Central memory CD8-positive, alpha-beta T cell (primary cell): ENCODE measurements at regions not wholly inside any gene's neighbourhood (a gene's known extent, or its start where the extent isn't known, plus 50 kb on each side); places are given as distances from the start of the nearest gene placed in this dataset.

ENCODE experiments used
- ATAC-seq: fragments of 150-1000 bp; cut with Tn5 transposase; replicated peaks from 2 replicates; pipeline ENCODE4 v1.10.0; 2022; ENCODE audit warnings: mild to moderate bottlenecking, moderate FRiP score, moderate number of reproducible peaks; ENCODE audit not compliant: poor library complexity, severe bottlenecking; ENCODE audit errors: extremely low read depth
- DNase-seq, 2 donors: peaks; one replicate each; pipeline ENCODE4 v3.0.0; 2021; ENCODE audit warnings: low spot score in 2 of 2
- H3K27ac Mint-ChIP-seq: one replicate; pipeline ENCODE4 v1.8.0; 2022; ENCODE audit warnings: low read depth, mild to moderate bottlenecking, moderate library complexity, mixed read lengths
- H3K27me3 Mint-ChIP-seq: one replicate; pipeline ENCODE4 v1.8.0; 2022; ENCODE audit warnings: mixed read lengths
- H3K36me3 Mint-ChIP-seq: one replicate; pipeline ENCODE4 v1.8.0; 2022; ENCODE audit warnings: mild to moderate bottlenecking, moderate library complexity, mixed read lengths; ENCODE audit not compliant: insufficient read depth
- H3K4me1 Mint-ChIP-seq: one replicate; pipeline ENCODE4 v1.8.0; 2022; ENCODE audit warnings: mixed read lengths
- H3K4me3 Mint-ChIP-seq: one replicate; pipeline ENCODE4 v1.8.0; 2022; ENCODE audit warnings: mild to moderate bottlenecking, moderate library complexity, mixed read lengths
- H3K9me3 Mint-ChIP-seq: one replicate; pipeline ENCODE4 v1.8.0; 2022; ENCODE audit warnings: mixed read lengths

- DNase-seq, result no peak
- peaks cover 2% of the 10 kb centered on the region for H3K36me3 Mint-ChIP-seq
- peaks cover 9% of the 10 kb centered on the region for H3K27me3 Mint-ChIP-seq
- H3K4me3 Mint-ChIP-seq, result no peak overlapping the region
- H3K27ac Mint-ChIP-seq, result no peak overlapping the region
- no peaks in the 10 kb centered on the region for H3K4me1 Mint-ChIP-seq
- no peaks in the 10 kb centered on the region for H3K9me3 Mint-ChIP-seq
- no peak for ATAC-seq
These were observed 69.8 kb upstream of the TTC34 start for GRCh38 chr1:2871246-2871815.

- Mint-ChIP-seq H3K4me1 (no peaks in the 10 kb centered on the region), H3K9me3 (no peaks in the 10 kb centered on the region), H3K36me3 (peaks cover 2% of the 10 kb centered on the region), H3K27ac (no peak overlapping the region), H3K27me3 (peaks cover 8% of the 10 kb centered on the region), H3K4me3 (no peak overlapping the region)
- ATAC-seq (no peak), DNase-seq (no peak)
These were observed 72.7 kb upstream of the TTC34 start for GRCh38 chr1:2874207-2874606.

DNA sequence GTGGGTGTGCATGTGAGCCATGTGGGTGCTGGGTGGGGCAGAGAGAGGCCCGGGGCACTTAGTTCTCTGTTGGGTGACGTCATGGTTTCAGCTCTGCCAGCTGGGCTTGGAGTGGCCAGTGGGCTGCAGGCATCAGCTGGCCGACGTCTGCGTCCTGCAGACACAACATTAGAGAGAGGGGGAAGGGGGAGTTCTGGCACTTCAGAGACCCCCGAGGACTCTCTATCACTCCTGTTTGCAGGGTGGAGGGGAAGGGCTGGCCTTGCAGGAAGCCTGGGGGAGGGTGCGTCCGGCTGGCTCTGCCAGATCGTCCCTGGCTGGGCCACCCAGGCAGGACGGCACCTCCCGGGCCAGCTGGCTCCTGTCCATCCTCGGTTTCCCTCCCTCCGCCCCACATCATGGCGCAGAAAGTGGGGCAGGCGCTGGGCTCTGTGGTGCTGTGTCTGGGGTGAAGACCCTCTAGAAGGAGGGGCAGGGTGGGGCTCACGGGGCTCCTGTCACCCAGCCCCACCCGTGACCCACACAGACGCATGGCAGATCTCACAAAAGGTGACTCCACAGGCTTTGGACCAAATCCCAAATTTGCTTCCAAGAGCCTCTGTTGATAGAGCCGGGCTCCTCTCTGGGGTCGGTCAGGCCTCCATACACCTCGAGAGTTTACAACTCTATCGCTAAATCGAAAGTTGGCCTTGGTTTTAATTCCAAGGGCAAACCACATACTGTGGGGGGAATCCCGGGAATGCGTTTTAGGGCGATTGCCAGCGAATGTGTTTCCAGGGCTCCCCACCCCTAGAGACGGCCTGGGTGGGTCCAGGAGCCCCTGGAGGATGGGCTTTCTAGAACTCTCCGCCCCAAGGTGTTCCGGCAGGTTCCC, 73.4 kb upstream of the TTC34 start:
- H3K4me3 Mint-ChIP-seq, result no peak overlapping the region
- no peak overlapping the region for H3K27ac Mint-ChIP-seq
- DNase-seq, result no peak
- peaks cover 8% of the 10 kb centered on the region for H3K27me3 Mint-ChIP-seq
- no peak for ATAC-seq
- H3K36me3 Mint-ChIP-seq, result peaks cover 2% of the 10 kb centered on the region
- no peaks in the 10 kb centered on the region for H3K4me1 Mint-ChIP-seq
- H3K9me3 Mint-ChIP-seq, result no peaks in the 10 kb centered on the region

DNA sequence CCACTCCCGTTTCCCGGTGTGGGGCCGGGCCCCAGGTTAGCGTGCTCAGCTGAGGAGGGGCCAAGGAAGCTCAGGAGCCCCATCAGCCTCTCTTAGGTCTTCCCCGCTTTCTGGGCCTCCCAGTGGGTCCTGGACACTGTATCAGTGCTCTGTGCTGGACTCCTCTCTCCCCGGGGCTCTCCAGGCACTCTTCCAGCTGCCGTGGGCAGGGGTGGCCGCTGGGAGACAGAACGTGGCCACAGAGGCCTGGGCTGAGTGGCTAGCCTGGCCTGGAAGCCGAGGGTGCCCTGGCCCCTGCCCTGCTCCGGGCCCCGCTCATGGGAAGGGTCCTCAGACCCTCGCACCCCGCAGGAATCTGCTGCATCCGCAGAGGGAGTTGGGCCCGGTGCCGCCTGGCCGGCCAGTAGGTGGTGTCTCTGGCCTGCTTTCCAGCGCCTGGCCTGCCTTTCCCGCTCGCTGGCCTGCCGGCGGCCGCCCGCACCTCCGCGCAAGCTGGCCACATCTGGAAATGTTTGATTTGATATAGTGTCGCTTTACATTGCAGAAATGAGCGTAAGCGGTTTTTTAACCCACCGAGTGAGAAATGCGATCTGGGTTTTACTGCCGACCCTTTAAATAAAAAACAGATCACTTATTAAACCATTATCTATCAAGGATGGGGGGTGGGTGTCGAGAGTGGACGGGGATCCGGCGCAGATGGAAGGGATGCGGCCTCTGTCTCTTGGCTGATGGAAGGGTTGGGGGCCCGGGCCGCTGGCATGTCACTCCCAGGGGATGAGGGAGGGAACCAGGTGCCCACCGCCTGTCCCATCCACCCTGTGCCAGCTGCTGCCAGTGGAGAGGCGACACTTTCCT, 74.4 kb upstream of the TTC34 start:
- H3K4me1 Mint-ChIP-seq, result no peaks in the 10 kb centered on the region
- DNase-seq, result no peak
- no peak for ATAC-seq
- no peak overlapping the region for H3K4me3 Mint-ChIP-seq
- no peaks in the 10 kb centered on the region for H3K9me3 Mint-ChIP-seq
- peaks cover 2% of the 10 kb centered on the region for H3K36me3 Mint-ChIP-seq
- peaks cover 8% of the 10 kb centered on the region for H3K27me3 Mint-ChIP-seq
- no peak overlapping the region for H3K27ac Mint-ChIP-seq

DNA sequence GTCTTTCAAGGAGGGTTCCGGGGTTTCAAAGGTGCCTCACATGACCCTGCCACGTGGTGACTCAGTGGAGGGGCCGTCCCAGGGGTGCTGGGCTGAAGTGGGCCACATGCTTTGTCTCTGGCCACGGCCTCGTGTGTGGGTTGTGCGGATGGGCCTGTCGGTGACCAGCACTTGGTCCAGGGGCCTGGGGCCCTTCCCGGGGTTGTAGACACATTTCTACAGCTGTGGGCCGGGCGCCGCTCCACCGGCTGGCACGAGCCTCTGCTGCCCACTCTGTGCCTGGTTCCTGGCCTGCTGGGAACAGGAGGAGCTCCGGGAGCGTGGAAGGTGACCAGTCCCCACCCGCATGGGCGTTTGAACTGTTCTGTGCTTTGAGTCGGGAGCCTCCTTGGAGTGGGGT, 75.4 kb upstream of the TTC34 start:
- DNase-seq, result no peak
- no peaks in the 10 kb centered on the region for H3K9me3 Mint-ChIP-seq
- H3K27me3 Mint-ChIP-seq, result peaks cover 8% of the 10 kb centered on the region
- no peaks in the 10 kb centered on the region for H3K4me1 Mint-ChIP-seq
- no peak overlapping the region for H3K27ac Mint-ChIP-seq
- no peak for ATAC-seq
- peaks cover 2% of the 10 kb centered on the region for H3K36me3 Mint-ChIP-seq
- H3K4me3 Mint-ChIP-seq, result no peak overlapping the region

GRCh38 chr1:2877391-2877790, 75.9 kb upstream of the TTC34 start:
- ATAC-seq, result no peak

DNA sequence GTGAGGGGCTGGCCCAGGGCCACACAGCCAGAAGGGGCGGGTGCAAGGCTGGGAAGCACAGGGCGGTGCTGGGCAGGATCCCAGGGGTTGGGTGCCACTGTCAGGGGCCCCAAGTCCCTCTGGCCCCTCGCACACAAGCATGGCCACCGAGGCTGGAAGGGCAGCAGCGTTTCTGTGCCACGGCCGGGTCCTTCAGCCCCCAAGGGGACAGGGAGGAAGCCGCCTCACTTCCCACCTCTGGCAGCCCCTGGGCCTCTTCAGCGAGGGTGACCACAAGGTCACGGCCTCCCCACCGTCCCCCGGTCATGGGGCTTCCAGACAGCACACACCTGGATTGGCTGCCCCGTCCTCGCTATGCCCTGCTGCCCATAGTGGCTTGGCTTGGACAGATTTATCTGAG, 77.1 kb upstream of the TTC34 start:
- H3K27me3 Mint-ChIP-seq, result peaks cover 8% of the 10 kb centered on the region
- ATAC-seq, result no peak
- DNase-seq, result no peak
- H3K4me3 Mint-ChIP-seq, result no peak overlapping the region
- no peaks in the 10 kb centered on the region for H3K4me1 Mint-ChIP-seq
- no peaks in the 10 kb centered on the region for H3K9me3 Mint-ChIP-seq
- no peak overlapping the region for H3K27ac Mint-ChIP-seq
- H3K36me3 Mint-ChIP-seq, result peaks cover 2% of the 10 kb centered on the region

More at GRCh38 chr1:2877391-2877790, 75.9 kb upstream of the TTC34 start:
- peaks cover 2% of the 10 kb centered on the region for H3K36me3 Mint-ChIP-seq
- no peak overlapping the region for H3K4me3 Mint-ChIP-seq
- DNase-seq, result no peak
- no peak overlapping the region for H3K27ac Mint-ChIP-seq
- H3K4me1 Mint-ChIP-seq, result no peaks in the 10 kb centered on the region
- no peaks in the 10 kb centered on the region for H3K9me3 Mint-ChIP-seq
- H3K27me3 Mint-ChIP-seq, result peaks cover 8% of the 10 kb centered on the region

- H3K36me3 Mint-ChIP-seq, result peaks cover 2% of the 10 kb centered on the region
- H3K4me1 Mint-ChIP-seq, result no peaks in the 10 kb centered on the region
- no peak for ATAC-seq
- H3K27me3 Mint-ChIP-seq, result peaks cover 8% of the 10 kb centered on the region
- no peak overlapping the region for H3K4me3 Mint-ChIP-seq
- H3K27ac Mint-ChIP-seq, result no peak overlapping the region
- no peaks in the 10 kb centered on the region for H3K9me3 Mint-ChIP-seq
- no peak for DNase-seq
These were observed 77.5 kb upstream of the TTC34 start for GRCh38 chr1:2879026-2879425.

GRCh38 chr1:2879591-2879990, 78.1 kb upstream of the TTC34 start:
- H3K27me3 Mint-ChIP-seq, result peaks cover 8% of the 10 kb centered on the region
- H3K36me3 Mint-ChIP-seq, result no peaks in the 10 kb centered on the region
- H3K27ac Mint-ChIP-seq, result no peak overlapping the region
- H3K9me3 Mint-ChIP-seq, result no peaks in the 10 kb centered on the region
- H3K4me1 Mint-ChIP-seq, result no peaks in the 10 kb centered on the region
- DNase-seq, result no peak
- H3K4me3 Mint-ChIP-seq, result no peak overlapping the region
- no peak for ATAC-seq

DNA sequence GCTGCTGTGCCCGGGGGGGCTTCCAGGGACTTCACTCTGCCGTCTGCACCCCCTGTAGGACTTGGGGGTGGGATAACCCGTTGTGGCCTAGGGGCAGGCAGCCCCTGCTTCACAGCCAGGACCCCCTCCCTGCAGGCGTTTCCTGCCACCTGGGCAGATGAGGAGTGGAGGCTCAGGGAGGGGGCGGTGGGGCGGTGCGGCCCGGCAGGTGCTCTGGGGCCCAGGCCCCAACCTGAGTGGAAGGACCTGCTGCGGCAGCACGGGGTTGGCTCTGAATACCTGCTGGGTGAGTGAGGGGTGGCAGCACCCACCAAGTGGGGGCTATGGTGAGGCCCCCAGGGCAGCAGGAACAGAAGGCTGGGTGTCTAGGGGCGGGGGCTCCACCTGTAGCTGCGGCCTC, 78.6 kb upstream of the TTC34 start:
- no peaks in the 10 kb centered on the region for H3K9me3 Mint-ChIP-seq
- H3K27ac Mint-ChIP-seq, result no peak overlapping the region
- H3K36me3 Mint-ChIP-seq, result no peaks in the 10 kb centered on the region
- H3K27me3 Mint-ChIP-seq, result peaks cover 8% of the 10 kb centered on the region
- DNase-seq (no peak), ATAC-seq (no peak)
- H3K4me1 Mint-ChIP-seq, result no peaks in the 10 kb centered on the region
- no peak overlapping the region for H3K4me3 Mint-ChIP-seq

DNA sequence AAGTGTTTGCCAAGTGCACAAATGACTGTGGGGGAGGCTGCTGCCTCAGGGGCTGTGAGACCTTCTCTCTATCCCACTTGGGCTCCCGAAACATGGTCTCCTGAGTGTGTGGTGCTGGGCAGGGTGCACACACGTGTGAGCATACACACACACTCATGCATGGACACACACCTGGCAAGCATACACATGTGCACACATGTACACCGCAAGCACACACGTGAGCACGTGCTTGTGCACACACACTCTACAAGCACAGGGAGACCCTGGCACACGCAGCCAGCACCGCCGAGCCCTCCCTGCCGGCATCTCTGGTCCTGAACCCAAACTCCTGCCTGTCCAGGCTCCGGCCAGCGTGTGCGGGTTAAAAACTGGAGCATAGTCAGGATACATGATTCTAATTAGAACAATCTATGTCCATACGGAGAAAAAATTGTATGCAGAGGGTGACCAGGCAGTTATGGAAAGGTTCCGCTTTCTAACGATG, 79.4 kb upstream of the TTC34 start:
- H3K27me3 Mint-ChIP-seq, result peaks cover 8% of the 10 kb centered on the region
- ATAC-seq, result no peak
- no peak overlapping the region for H3K4me3 Mint-ChIP-seq
- H3K9me3 Mint-ChIP-seq, result no peaks in the 10 kb centered on the region
- DNase-seq, result no peak
- H3K27ac Mint-ChIP-seq, result no peak overlapping the region
- H3K36me3 Mint-ChIP-seq, result no peaks in the 10 kb centered on the region
- no peaks in the 10 kb centered on the region for H3K4me1 Mint-ChIP-seq

DNA sequence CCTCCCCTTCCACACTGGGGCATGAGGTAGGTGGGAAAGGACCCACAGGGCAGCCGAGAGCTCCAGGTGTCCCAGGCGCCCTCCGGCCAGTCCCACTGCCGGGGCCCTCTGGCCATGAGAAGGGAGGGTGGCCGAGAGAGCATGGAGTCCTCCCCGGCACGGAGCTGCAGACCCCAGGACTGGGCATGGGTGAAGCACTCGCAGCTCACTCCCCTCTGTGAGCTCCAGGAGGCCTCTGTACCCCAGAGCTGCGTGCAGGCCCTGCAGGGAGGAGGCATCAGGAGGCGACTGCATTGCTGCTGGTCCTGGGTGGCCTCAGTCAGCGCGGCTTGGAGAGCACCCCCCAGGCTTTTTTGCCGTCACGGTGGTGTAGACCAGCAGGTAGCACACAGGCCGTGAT, 80.1 kb upstream of the TTC34 start:
- no peak for DNase-seq
- Mint-ChIP-seq H3K4me1 (no peaks in the 10 kb centered on the region), H3K9me3 (no peaks in the 10 kb centered on the region), H3K4me3 (no peak overlapping the region), H3K27ac (no peak overlapping the region), H3K36me3 (no peaks in the 10 kb centered on the region), H3K27me3 (peaks cover 8% of the 10 kb centered on the region)
- no peak for ATAC-seq
